C4-2B (cell line): ENCODE measurements at regions not wholly inside any gene's neighbourhood (a gene's known extent, or its start where the extent isn't known, plus 50 kb on each side); places are given as distances from the start of the nearest gene placed in this dataset.

Source experiments
- H3K27ac ChIP-seq: fragments of 450-650 bp; 2 replicates; pipeline ENCODE4 v1.5.1; 2017
- CTCF ChIP-seq: fragments of 450-650 bp; conservative IDR thresholded peaks from 2 replicates; pipeline ENCODE4 v1.5.1; 2017; ENCODE audit warnings: mild to moderate bottlenecking
- ZFX ChIP-seq: fragments of 450-650 bp; IDR thresholded peaks from 2 replicates; pipeline ENCODE4 v1.6.1; 2017

GRCh38 chr14:84162633-84163032 lies 1367.3 kb upstream of the FLRT2 start:
- H3K27ac ChIP-seq: no peak overlapping the region
- TF ChIP-seq CTCF (no peak), ZFX (no peak)

GRCh38 chr14:84167026-84167425 lies 1362.9 kb upstream of the FLRT2 start:
- no peak overlapping the region for H3K27ac ChIP-seq
- TF ChIP-seq ZFX (no peak), CTCF (no peak)

GRCh38 chr14:84180336-84180735 lies 1349.6 kb upstream of the FLRT2 start:
- no peak overlapping the region for H3K27ac ChIP-seq
- no peak for TF ChIP-seq CTCF
- TF ChIP-seq ZFX: no peak

- TF ChIP-seq CTCF: no peak
- no peak for TF ChIP-seq ZFX
- no peak overlapping the region for H3K27ac ChIP-seq
Observed at GRCh38 chr14:84181072-84181471, 1348.9 kb upstream of the FLRT2 start.

GRCh38 chr14:84195514-84195913 lies 1334.4 kb upstream of the FLRT2 start:
- TF ChIP-seq ZFX (no peak), CTCF (no peak)
- no peak overlapping the region for H3K27ac ChIP-seq

GRCh38 chr14:84197704-84198103 lies 1332.2 kb upstream of the FLRT2 start:
- no peak for TF ChIP-seq ZFX
- no peak for TF ChIP-seq CTCF
- no peak overlapping the region for H3K27ac ChIP-seq

- TF ChIP-seq ZFX (no peak), CTCF (no peak)
Observed at GRCh38 chr14:84202486-84202885, 1327.5 kb upstream of the FLRT2 start.

More at GRCh38 chr14:84202486-84202885, 1327.5 kb upstream of the FLRT2 start:
- H3K27ac ChIP-seq: no peak overlapping the region
